Effector memory CD8-positive, alpha-beta T cell (primary cell): ENCODE measurements at regions not wholly inside any gene's neighbourhood (a gene's known extent, or its start where the extent isn't known, plus 50 kb on each side); places are given as distances from the start of the nearest gene placed in this dataset.
"Not testable (repeated sequence)": the region's sequence is repeated elsewhere in the genome, so short reads cannot be mapped to it uniquely, and the experiment has no call there.

Experiments
- ATAC-seq: fragments of 150-1000 bp; cut with Tn5 transposase; replicated peaks from 2 replicates; pipeline ENCODE4 v1.10.0; 2021; ENCODE audit warnings: mild to moderate bottlenecking, moderate library complexity
- DNase-seq, 3 experiments: peaks; one replicate each; pipeline ENCODE4 v3.0.0; 2021
- H3K27ac Mint-ChIP-seq, 2 donors: one replicate each; pipeline ENCODE4 v1.8.0; 2022; ENCODE audit warnings: mild to moderate bottlenecking in 2 of 2, mixed read lengths in 2 of 2, moderate library complexity in 2 of 2
- H3K27me3 Mint-ChIP-seq, 2 donors: one replicate each; pipeline ENCODE4 v1.8.0; 2022; ENCODE audit warnings: mixed read lengths in 2 of 2
- H3K36me3 Mint-ChIP-seq: one replicate; pipeline ENCODE4 v1.8.0; 2022; ENCODE audit warnings: mild to moderate bottlenecking, moderate library complexity, mixed read lengths; ENCODE audit not compliant: insufficient read depth
- H3K4me1 Mint-ChIP-seq, 2 donors: one replicate each; pipeline ENCODE4 v1.8.0; 2022; ENCODE audit warnings: low read depth in 2 of 2, mixed read lengths in 2 of 2
- H3K4me3 Mint-ChIP-seq, 2 donors: one replicate each; pipeline ENCODE4 v1.8.0; 2022; ENCODE audit warnings: mild to moderate bottlenecking in 2 of 2, mixed read lengths in 2 of 2, moderate library complexity in 2 of 2
- H3K9me3 Mint-ChIP-seq, 2 donors: one replicate each; pipeline ENCODE4 v1.8.0; 2022; ENCODE audit warnings: mixed read lengths in 2 of 2

GRCh38 chr3:152772674-152773225 lies 62.2 kb upstream of the P2RY1 start:
- H3K27ac Mint-ChIP-seq: no peak overlapping the region
- no peak for DNase-seq
- ATAC-seq: no peak
- H3K36me3 Mint-ChIP-seq: no peaks in the 10 kb centered on the region
- H3K4me3 Mint-ChIP-seq: no peak overlapping the region
- H3K9me3 Mint-ChIP-seq: peaks cover 0 to 2% of the 10 kb centered on the region in 2 donors
- no peaks in the 10 kb centered on the region for H3K27me3 Mint-ChIP-seq
- H3K4me1 Mint-ChIP-seq: no peaks in the 10 kb centered on the region

DNA sequence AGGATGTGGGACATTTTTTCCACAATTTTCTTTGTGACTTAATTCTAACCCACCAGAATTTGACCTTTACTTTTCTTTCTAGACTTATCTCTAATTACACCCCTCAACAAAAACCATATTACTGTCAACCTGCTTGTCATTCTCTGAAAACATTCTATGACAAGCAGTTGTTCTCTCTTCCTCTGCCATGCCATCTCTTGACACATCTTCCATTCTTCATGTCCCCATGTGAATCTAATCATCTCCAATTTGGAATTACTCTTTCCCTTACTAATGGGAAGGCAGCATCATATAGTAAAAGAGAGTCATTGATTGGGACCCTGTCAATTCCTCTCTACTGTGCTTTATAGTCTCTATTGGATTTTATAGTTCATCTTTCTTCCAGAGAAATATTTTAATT lies 61.3 kb upstream of the P2RY1 start:
- no peak overlapping the region for H3K4me3 Mint-ChIP-seq
- DNase-seq (no peak), ATAC-seq (no peak)
- no peaks in the 10 kb centered on the region for H3K27me3 Mint-ChIP-seq
- H3K36me3 Mint-ChIP-seq: no peaks in the 10 kb centered on the region
- H3K4me1 Mint-ChIP-seq: no peaks in the 10 kb centered on the region
- H3K9me3 Mint-ChIP-seq: no peaks in the 10 kb centered on the region
- H3K27ac Mint-ChIP-seq: no peak overlapping the region

- not testable (repeated sequence) for H3K27ac Mint-ChIP-seq, H3K4me3 Mint-ChIP-seq, H3K36me3 Mint-ChIP-seq, H3K27me3 Mint-ChIP-seq, H3K9me3 Mint-ChIP-seq, H3K4me1 Mint-ChIP-seq, DNase-seq, ATAC-seq
These were observed 60.7 kb upstream of the P2RY1 start for GRCh38 chr3:152774230-152774629.

GRCh38 chr3:152778022-152778421 lies 56.9 kb upstream of the P2RY1 start:
- no peak for ATAC-seq
- Mint-ChIP-seq H3K9me3 (no peaks in the 10 kb centered on the region), H3K27ac (no peak overlapping the region), H3K4me1 (no peaks in the 10 kb centered on the region), H3K4me3 (no peak overlapping the region), H3K36me3 (no peaks in the 10 kb centered on the region), H3K27me3 (no peaks in the 10 kb centered on the region)
- DNase-seq: no peak

DNA sequence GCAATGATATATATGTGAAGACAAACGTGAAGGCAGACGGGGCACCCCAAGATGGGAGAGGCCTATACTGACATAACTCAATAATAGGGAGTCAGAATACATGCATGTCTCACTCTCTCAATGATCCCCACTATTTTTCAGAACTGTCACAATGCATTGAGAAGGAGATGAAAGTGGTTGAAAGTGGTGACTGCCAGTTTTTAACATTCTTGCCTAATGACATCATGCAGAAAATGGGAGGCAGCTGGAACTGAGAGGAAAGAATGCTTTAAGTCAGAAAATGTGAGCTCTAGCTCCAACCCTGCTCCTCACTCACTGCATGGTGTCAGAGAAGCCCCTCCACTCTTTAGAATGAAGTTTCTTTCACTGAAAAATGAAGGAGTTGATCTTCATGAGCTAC lies 55.3 kb upstream of the P2RY1 start:
- no peaks in the 10 kb centered on the region for H3K4me1 Mint-ChIP-seq
- no peak overlapping the region for H3K27ac Mint-ChIP-seq
- no peaks in the 10 kb centered on the region for H3K36me3 Mint-ChIP-seq
- ATAC-seq (no peak), DNase-seq (no peak)
- H3K4me3 Mint-ChIP-seq: no peak overlapping the region
- no peaks in the 10 kb centered on the region for H3K27me3 Mint-ChIP-seq
- H3K9me3 Mint-ChIP-seq: no peaks in the 10 kb centered on the region

GRCh38 chr3:152780553-152780952 lies 54.4 kb upstream of the P2RY1 start:
- Mint-ChIP-seq H3K4me3 (no peak overlapping the region), H3K4me1 (no peaks in the 10 kb centered on the region), H3K9me3 (peaks cover 0 to 7% of the 10 kb centered on the region in 2 donors), H3K27ac (no peak overlapping the region), H3K27me3 (no peaks in the 10 kb centered on the region), H3K36me3 (no peaks in the 10 kb centered on the region)
- ATAC-seq (no peak), DNase-seq (no peak)

- peaks cover 0 to 9% of the 10 kb centered on the region in 2 donors for H3K9me3 Mint-ChIP-seq
- no peaks in the 10 kb centered on the region for H3K4me1 Mint-ChIP-seq
- no peak overlapping the region for H3K27ac Mint-ChIP-seq
- no peak overlapping the region for H3K4me3 Mint-ChIP-seq
- no peaks in the 10 kb centered on the region for H3K36me3 Mint-ChIP-seq
- no peak for DNase-seq
- no peak for ATAC-seq
- no peaks in the 10 kb centered on the region for H3K27me3 Mint-ChIP-seq
These were observed 49.9 kb upstream of the P2RY1 start for GRCh38 chr3:152785051-152785450.
